Natural killer cell (primary cell): ENCODE measurements at regions not wholly inside any gene's neighbourhood (a gene's known extent, or its start where the extent isn't known, plus 50 kb on each side); places are given as distances from the start of the nearest gene placed in this dataset.

Experiments used
- ATAC-seq, 3 donors: fragments of 150-1000 bp in 2 of 3; fragments of 200-7000 bp in 1 of 3; cut with Tn5 transposase; 1 replicate in 1 of 3; 2 replicates in 2 of 3; pipeline ENCODE4 v1.10.0; 2021; ENCODE audit warnings: mild to moderate bottlenecking in 2 of 3, moderate library complexity in 2 of 3
- DNase-seq, 2 donors: peaks; one replicate each; pipeline versions ENCODE4 v3.0.0 to v3.0.0-alpha.2; 2013 to 2021; ENCODE audit warnings: mixed read lengths in 1 of 2
- H3K27ac ChIP-seq: one replicate; pipeline ENCODE4 v1.5.1; 2013; ENCODE audit warnings: mild to moderate bottlenecking, low read length
- H3K27me3 ChIP-seq: one replicate; pipeline ENCODE4 v1.6.1; 2013; ENCODE audit warnings: low read length; ENCODE audit not compliant: control insufficient read depth, insufficient read depth
- H3K36me3 ChIP-seq: one replicate; pipeline ENCODE4 v1.6.1; 2013; ENCODE audit warnings: low read length; ENCODE audit not compliant: control insufficient read depth, insufficient read depth
- H3K4me1 ChIP-seq: one replicate; pipeline ENCODE4 v1.6.1; 2013; ENCODE audit warnings: low read length; ENCODE audit not compliant: control insufficient read depth, insufficient read depth
- H3K4me3 ChIP-seq: one replicate; pipeline ENCODE4 v1.5.1; 2013; ENCODE audit warnings: low read length
- H3K9me3 ChIP-seq: one replicate; pipeline ENCODE4 v1.6.1; 2013; ENCODE audit warnings: low read length; ENCODE audit not compliant: control insufficient read depth, insufficient read depth
- H3K27ac Mint-ChIP-seq, 2 donors: one replicate each; pipeline ENCODE4 v1.8.0; 2022; ENCODE audit warnings: mild to moderate bottlenecking in 2 of 2, mixed read lengths in 2 of 2, moderate library complexity in 1 of 2
- H3K27me3 Mint-ChIP-seq, 2 donors: one replicate each; pipeline ENCODE4 v1.8.0; 2022; ENCODE audit warnings: low read depth in 2 of 2, mixed read lengths in 2 of 2
- H3K36me3 Mint-ChIP-seq: one replicate; pipeline ENCODE4 v1.8.0; 2022; ENCODE audit warnings: mixed read lengths
- H3K4me1 Mint-ChIP-seq, 2 donors: one replicate each; pipeline ENCODE4 v1.8.0; 2022; ENCODE audit warnings: mixed read lengths in 2 of 2
- H3K4me3 Mint-ChIP-seq: one replicate; pipeline ENCODE4 v1.8.0; 2022; ENCODE audit warnings: mild to moderate bottlenecking, moderate library complexity, mixed read lengths
- H3K9me3 Mint-ChIP-seq, 2 donors: one replicate each; pipeline ENCODE4 v1.8.0; 2022; ENCODE audit warnings: mixed read lengths in 2 of 2
- CTCF ChIP-seq: fragments of 200-600 bp; IDR thresholded peaks from one replicate; pipeline ENCODE4 v1.8.0; 2022; ENCODE audit warnings: antibody characterized with exemption
- WGBS: methylation state at CpG from one replicate; pipeline ENCODE4 v1.1.7; 2013; ENCODE audit warnings: missing lambda C conversion rate; ENCODE audit not compliant: insufficient coverage; 5-methylcytosine and 5-hydroxymethylcytosine counted together
- intact Hi-C: fragments of 100-400 bp; cut with micrococcal nuclease; formaldehyde crosslinking; loops from one replicate; pipeline ENCODE4 v1.14.2; 2022

GRCh38 chr11:10373929-10374328 is 69.1 kb downstream of the ADM start:
- Histone ChIP-seq H3K4me1 (no peaks in the 10 kb centered on the region), H3K9me3 (no peaks in the 10 kb centered on the region), H3K27me3 (no peaks in the 10 kb centered on the region), H3K36me3 (no peaks in the 10 kb centered on the region), H3K4me3 (no peak overlapping the region), H3K27ac (no peak overlapping the region)
- Mint-ChIP-seq H3K27me3 (peaks cover 11 to 31% of the 10 kb centered on the region in 2 donors), H3K27ac (no peak overlapping the region), H3K4me1 (no peaks in the 10 kb centered on the region), H3K9me3 (no peaks in the 10 kb centered on the region), H3K36me3 (no peaks in the 10 kb centered on the region), H3K4me3 (no peak overlapping the region)
- intact Hi-C loops = no loop called here
- ATAC-seq = no peak
- WGBS = 56% methylated on average over 1 of the region's 1 CpG
- DNase-seq = no peak
- TF ChIP-seq CTCF = no peak

DNA sequence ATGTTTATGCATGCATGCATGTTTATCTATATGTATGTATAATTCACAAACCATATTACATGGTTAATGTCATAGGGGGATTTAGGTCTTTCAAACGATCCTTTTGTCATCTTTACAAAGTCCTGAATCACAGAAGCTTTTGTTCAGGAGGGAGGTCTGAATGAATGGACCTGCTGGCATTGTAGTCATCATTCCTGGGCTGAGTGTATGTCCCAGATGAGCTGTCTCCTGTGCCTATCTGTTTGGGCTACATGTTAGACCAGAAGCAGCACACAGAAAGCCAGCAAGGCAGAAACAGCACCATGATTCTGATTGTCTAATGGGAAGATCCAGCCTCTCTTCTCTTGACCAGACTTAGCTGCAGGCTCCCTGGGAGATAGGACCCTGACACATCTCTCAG is 69.5 kb downstream of the ADM start:
- no peaks in the 10 kb centered on the region for H3K36me3 ChIP-seq
- no peaks in the 10 kb centered on the region for H3K9me3 Mint-ChIP-seq
- H3K27ac Mint-ChIP-seq = no peak overlapping the region
- H3K9me3 ChIP-seq = no peaks in the 10 kb centered on the region
- no peak overlapping the region for H3K4me3 Mint-ChIP-seq
- WGBS = 75% methylated on average over 1 of the region's 1 CpG
- H3K36me3 Mint-ChIP-seq = no peaks in the 10 kb centered on the region
- H3K27ac ChIP-seq = no peak overlapping the region
- H3K4me3 ChIP-seq = no peak overlapping the region
- intact Hi-C loops = no loop called here
- ATAC-seq (no peak), DNase-seq (no peak)
- no peaks in the 10 kb centered on the region for H3K27me3 ChIP-seq
- no peaks in the 10 kb centered on the region for H3K4me1 ChIP-seq
- no peaks in the 10 kb centered on the region for H3K4me1 Mint-ChIP-seq
- no peak for TF ChIP-seq CTCF
- peaks cover 11 to 35% of the 10 kb centered on the region in 2 donors for H3K27me3 Mint-ChIP-seq

- Histone ChIP-seq H3K9me3 (no peaks in the 10 kb centered on the region), H3K4me1 (no peaks in the 10 kb centered on the region), H3K27me3 (no peaks in the 10 kb centered on the region), H3K27ac (no peak overlapping the region), H3K4me3 (no peak overlapping the region), H3K36me3 (no peaks in the 10 kb centered on the region)
- TF ChIP-seq CTCF = no peak
- no peaks in the 10 kb centered on the region for H3K36me3 Mint-ChIP-seq
- no peak for ATAC-seq
- no peak for DNase-seq
- no peak overlapping the region for H3K27ac Mint-ChIP-seq
- H3K4me1 Mint-ChIP-seq = no peaks in the 10 kb centered on the region
- peaks cover 7 to 29% of the 10 kb centered on the region in 2 donors for H3K27me3 Mint-ChIP-seq
- intact Hi-C loops = no loop called here
- H3K4me3 Mint-ChIP-seq = no peak overlapping the region
- WGBS = 83% methylated on average over 5 of the region's 5 CpGs
- H3K9me3 Mint-ChIP-seq = no peaks in the 10 kb centered on the region
These were observed 70.6 kb downstream of the ADM start for GRCh38 chr11:10375280-10375971.

GRCh38 chr11:10376061-10376460 is 71.2 kb downstream of the ADM start:
- H3K36me3 Mint-ChIP-seq = no peaks in the 10 kb centered on the region
- TF ChIP-seq CTCF = no peak
- H3K4me1 Mint-ChIP-seq = no peaks in the 10 kb centered on the region
- H3K9me3 Mint-ChIP-seq = no peaks in the 10 kb centered on the region
- no peak overlapping the region for H3K4me3 Mint-ChIP-seq
- DNase-seq = no peak
- intact Hi-C loops = no loop called here
- H3K9me3 ChIP-seq = no peaks in the 10 kb centered on the region
- no peak overlapping the region for H3K27ac ChIP-seq
- no peak for ATAC-seq
- no peak overlapping the region for H3K4me3 ChIP-seq
- no peak overlapping the region for H3K27ac Mint-ChIP-seq
- no peaks in the 10 kb centered on the region for H3K4me1 ChIP-seq
- peaks cover 5 to 22% of the 10 kb centered on the region in 2 donors for H3K27me3 Mint-ChIP-seq
- peaks cover 2% of the 10 kb centered on the region for H3K27me3 ChIP-seq
- H3K36me3 ChIP-seq = no peaks in the 10 kb centered on the region
- WGBS = 93% methylated on average over 6 of the region's 6 CpGs
